HepG2 (cell line): ENCODE measurements at regions not wholly inside any gene's neighbourhood (a gene's known extent, or its start where the extent isn't known, plus 50 kb on each side); places are given as distances from the start of the nearest gene placed in this dataset.

Source experiments
- FOXP1 ChIP-seq, 2 experiments: fragments of 450-650 bp in 1 of 2; IDR thresholded peaks; 2 replicates each; pipeline ENCODE4 v1.6.1; 2017 to 2018; ENCODE audit warnings: antibody characterized with exemption in 1 of 2
- KDM3A ChIP-seq: IDR thresholded peaks from 2 replicates; pipeline ENCODE4 v1.6.1; 2018; ENCODE audit warnings: low read depth, missing compliant biosample characterization
- MED1 ChIP-seq: sonication (generic); formaldehyde crosslinking; IDR thresholded peaks from 2 replicates; pipeline ENCODE4 v1.4.0; 2020; ENCODE audit warnings: missing genetic modification reagents
- MIER3 ChIP-seq: IDR thresholded peaks from 2 replicates; pipeline ENCODE4 v1.6.1; 2016; ENCODE audit warnings: missing compliant biosample characterization, borderline replicate concordance
- ZFP41 ChIP-seq: sonication (generic); formaldehyde crosslinking; IDR thresholded peaks from 2 replicates; pipeline ENCODE4 v1.4.0; 2020; ENCODE audit warnings: mild to moderate bottlenecking, missing genetic modification reagents, borderline replicate concordance
- ZNF274 ChIP-seq: sonication (generic); formaldehyde crosslinking; IDR thresholded peaks from 2 replicates; pipeline ENCODE4 v1.5.1; 2020; ENCODE audit warnings: mild to moderate bottlenecking, missing genetic modification reagents
- ZNF543 ChIP-seq: sonication (generic); formaldehyde crosslinking; IDR thresholded peaks from 2 replicates; pipeline ENCODE4 v1.4.0; 2020; ENCODE audit warnings: mild to moderate bottlenecking, missing genetic modification reagents
- TF ChIP-seq, protein P1 (sequence below), 2 experiments: sonication (generic) in 1 of 2; formaldehyde crosslinking in 1 of 2; IDR thresholded peaks; 2 replicates each; pipeline versions ENCODE4 v1.4.0 to v1.6.1; 2018 to 2020; ENCODE audit warnings: missing genetic modification reagents in 2 of 2, borderline replicate concordance in 1 of 2, low read depth in 1 of 2, mild to moderate bottlenecking in 1 of 2, missing biosample characterization in 1 of 2
- TF ChIP-seq, protein P2 (sequence below): sonication (generic); formaldehyde crosslinking; IDR thresholded peaks from 2 replicates; pipeline ENCODE4 v1.5.0; 2020; ENCODE audit warnings: mild to moderate bottlenecking, missing genetic modification reagents, moderate library complexity

DNA sequence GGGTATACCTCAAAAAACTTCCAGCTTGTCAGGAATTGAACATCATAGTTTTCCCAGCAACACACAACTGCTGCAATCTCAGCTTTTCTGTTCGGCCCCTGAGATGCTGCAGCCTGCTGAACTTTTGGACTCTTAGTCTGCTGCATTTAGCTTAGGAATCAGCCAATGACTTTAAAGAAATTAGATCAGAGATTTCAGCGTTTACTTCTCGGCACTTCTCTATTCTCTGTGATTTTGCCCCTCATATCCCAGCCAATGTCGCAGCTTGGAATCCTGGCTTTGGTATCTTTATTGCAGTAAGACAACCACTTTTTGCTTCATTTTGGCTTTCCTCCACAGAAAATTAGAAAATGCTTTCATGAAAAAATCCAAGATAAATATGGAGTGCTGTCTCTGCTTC is 86.3 kb upstream of the MCTP2 start:
- TF ChIP-seq MED1 (CRISPR knock-in tag) (no peak), ZNF274 (CRISPR knock-in tag) (no peak), MIER3 (no peak), ZNF543 (CRISPR knock-in tag) (no peak), ZFP41 (CRISPR knock-in tag) (no peak), KDM3A (CRISPR knock-in tag) (no peak), FOXP1 (IDR thresholded peaks at IDR 0.05) (no peak), FOXP1 (CRISPR knock-in tag; IDR thresholded peaks at IDR 0.05) (no peak)
- TF ChIP-seq, protein P1, sequence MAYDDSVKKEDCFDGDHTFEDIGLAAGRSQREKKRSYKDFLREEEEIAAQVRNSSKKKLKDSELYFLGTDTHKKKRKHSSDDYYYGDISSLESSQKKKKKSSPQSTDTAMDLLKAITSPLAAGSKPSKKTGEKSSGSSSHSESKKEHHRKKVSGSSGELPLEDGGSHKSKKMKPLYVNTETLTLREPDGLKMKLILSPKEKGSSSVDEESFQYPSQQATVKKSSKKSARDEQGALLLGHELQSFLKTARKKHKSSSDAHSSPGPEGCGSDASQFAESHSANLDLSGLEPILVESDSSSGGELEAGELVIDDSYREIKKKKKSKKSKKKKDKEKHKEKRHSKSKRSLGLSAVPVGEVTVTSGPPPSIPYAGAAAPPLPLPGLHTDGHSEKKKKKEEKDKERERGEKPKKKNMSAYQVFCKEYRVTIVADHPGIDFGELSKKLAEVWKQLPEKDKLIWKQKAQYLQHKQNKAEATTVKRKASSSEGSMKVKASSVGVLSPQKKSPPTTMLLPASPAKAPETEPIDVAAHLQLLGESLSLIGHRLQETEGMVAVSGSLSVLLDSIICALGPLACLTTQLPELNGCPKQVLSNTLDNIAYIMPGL (CRISPR knock-in tag; IDR thresholded peaks at IDR 0.05; ENCODE audit: borderline replicate concordance in 1 of 2, low read depth in 1 of 2): no peak
- TF ChIP-seq, protein P2, sequence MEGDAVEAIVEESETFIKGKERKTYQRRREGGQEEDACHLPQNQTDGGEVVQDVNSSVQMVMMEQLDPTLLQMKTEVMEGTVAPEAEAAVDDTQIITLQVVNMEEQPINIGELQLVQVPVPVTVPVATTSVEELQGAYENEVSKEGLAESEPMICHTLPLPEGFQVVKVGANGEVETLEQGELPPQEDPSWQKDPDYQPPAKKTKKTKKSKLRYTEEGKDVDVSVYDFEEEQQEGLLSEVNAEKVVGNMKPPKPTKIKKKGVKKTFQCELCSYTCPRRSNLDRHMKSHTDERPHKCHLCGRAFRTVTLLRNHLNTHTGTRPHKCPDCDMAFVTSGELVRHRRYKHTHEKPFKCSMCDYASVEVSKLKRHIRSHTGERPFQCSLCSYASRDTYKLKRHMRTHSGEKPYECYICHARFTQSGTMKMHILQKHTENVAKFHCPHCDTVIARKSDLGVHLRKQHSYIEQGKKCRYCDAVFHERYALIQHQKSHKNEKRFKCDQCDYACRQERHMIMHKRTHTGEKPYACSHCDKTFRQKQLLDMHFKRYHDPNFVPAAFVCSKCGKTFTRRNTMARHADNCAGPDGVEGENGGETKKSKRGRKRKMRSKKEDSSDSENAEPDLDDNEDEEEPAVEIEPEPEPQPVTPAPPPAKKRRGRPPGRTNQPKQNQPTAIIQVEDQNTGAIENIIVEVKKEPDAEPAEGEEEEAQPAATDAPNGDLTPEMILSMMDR: no peak
